Endothelial cell of umbilical vein (primary cell): ENCODE measurements at regions not wholly inside any gene's neighbourhood (a gene's known extent, or its start where the extent isn't known, plus 50 kb on each side); places are given as distances from the start of the nearest gene placed in this dataset.

Experiments
- BruUV-seq: library from RNA; stranded (reverse); fragments of 400-500 nt; replicated peaks from 2 replicates; lab custom pipeline; 2021; lab: Mats Ljungman, UMichigan
- CTCF ChIA-PET: fragments of 300-600, 350-600 bp; sonication (Branson Sonifier 250); formaldehyde crosslinking; loops from one replicate; lab custom pipeline; 2021; ENCODE audit warnings: antibody characterized with exemption, inconsistent platforms; lab: Charles Lee
- POLR2A ChIA-PET: fragments of 300-600, 350-600 bp; sonication (Branson Sonifier 250); formaldehyde crosslinking; loops from one replicate; lab custom pipeline; 2021; ENCODE audit warnings: antibody characterized with exemption, inconsistent platforms; lab: Charles Lee
- DNase-seq: peaks from one replicate; pipeline ENCODE4 v3.0.0-alpha.2; 2011; ENCODE audit warnings: low read depth, low spot score
- FAIRE-seq: peaks from 2 replicates; lab custom pipeline; 2011; peaks lifted over from hg19 to GRCh38; lab: Jason Lieb, UNC
- H2AFZ ChIP-seq: 2 replicates; pipeline ENCODE4 v1.6.0; 2012; ENCODE audit warnings: low read depth, low read length, control low read depth, inconsistent platforms
- H3K27ac ChIP-seq: 2 replicates; pipeline ENCODE4 v1.5.1; 2011; ENCODE audit warnings: low read depth, mild to moderate bottlenecking, control low read depth, low read length, moderate library complexity; ENCODE audit not compliant: insufficient read depth
- H3K27me3 ChIP-seq, 2 experiments: 2 replicates each; pipeline versions ENCODE4 v1.6.0 to v1.6.1; 2011; ENCODE audit warnings: low read length in 2 of 2, mixed read lengths in 1 of 2; ENCODE audit not compliant: control insufficient read depth in 2 of 2, insufficient read depth in 2 of 2
- H3K36me3 ChIP-seq, 2 experiments: 2 replicates in 1 of 2; 3 replicates in 1 of 2; pipeline ENCODE4 v1.5.1; 2011; ENCODE audit warnings: low read length in 2 of 2, mild to moderate bottlenecking in 1 of 2, moderate library complexity in 1 of 2; ENCODE audit not compliant: control insufficient read depth in 2 of 2, insufficient read depth in 2 of 2; ENCODE audit errors: extremely low read depth in 1 of 2
- H3K4me1 ChIP-seq: 3 replicates; pipeline ENCODE4 v1.5.1; 2011; ENCODE audit warnings: mild to moderate bottlenecking, low read length; ENCODE audit not compliant: control insufficient read depth, insufficient read depth; ENCODE audit errors: extremely low read depth
- H3K4me2 ChIP-seq: 2 replicates; pipeline ENCODE4 v1.6.1; 2011; ENCODE audit warnings: low read length, control low read depth, mixed read lengths; ENCODE audit not compliant: insufficient read depth
- H3K4me3 ChIP-seq, 3 experiments: fragments of 200-600 bp in 1 of 3; sonication (generic), shearing (Covaris generic) in 1 of 3; replicated peaks in 1 of 3; 2 replicates each; pipeline ENCODE4 v1.5.1; 2011 to 2016; ENCODE audit warnings: control low read depth in 3 of 3, low read length in 3 of 3, mild to moderate bottlenecking in 2 of 3, inconsistent platforms in 1 of 3, low read depth in 1 of 3, moderate library complexity in 1 of 3; ENCODE audit not compliant: insufficient read depth in 1 of 3
- H3K79me2 ChIP-seq: 2 replicates; pipeline ENCODE4 v1.6.0; 2012; ENCODE audit warnings: low read length, inconsistent platforms; ENCODE audit not compliant: control insufficient read depth, insufficient read depth
- H3K9ac ChIP-seq: replicated peaks from 2 replicates; pipeline ENCODE3; 2011; ENCODE audit warnings: low read length, control low read depth; ENCODE audit not compliant: insufficient read depth; ENCODE audit errors: extremely low read depth
- H3K9me1 ChIP-seq: replicated peaks from 3 replicates; pipeline ENCODE4 v1.6.0; 2011; ENCODE audit warnings: mild to moderate bottlenecking, low read length; ENCODE audit not compliant: control insufficient read depth, insufficient read depth; ENCODE audit errors: extremely low read depth
- H3K9me3 ChIP-seq: replicated peaks from 2 replicates; pipeline ENCODE4 v1.5.1; 2012; ENCODE audit warnings: low read length, inconsistent platforms; ENCODE audit not compliant: control insufficient read depth, insufficient read depth
- H4K20me1 ChIP-seq: replicated peaks from 2 replicates; pipeline ENCODE3; 2011; ENCODE audit warnings: mild to moderate bottlenecking, low read length; ENCODE audit not compliant: control insufficient read depth, insufficient read depth; ENCODE audit errors: extremely low read depth
- CTCF ChIP-seq, 2 donors: IDR thresholded peaks; 1 replicate in 1 of 2; 2 replicates in 1 of 2; pipeline ENCODE4 v1.5.1; 2011; ENCODE audit warnings: low read length in 2 of 2, mild to moderate bottlenecking in 2 of 2, moderate library complexity in 2 of 2, control low read depth in 1 of 2, inconsistent platforms in 1 of 2, low read depth in 1 of 2; ENCODE audit not compliant: insufficient read depth in 1 of 2; ENCODE audit errors: extremely low read depth in 1 of 2
- EZH2 ChIP-seq: IDR thresholded peaks from 2 replicates; pipeline ENCODE4 v1.6.1; 2012; ENCODE audit warnings: borderline replicate concordance, low read depth, mild to moderate bottlenecking, moderate library complexity, low read length, inconsistent platforms; ENCODE audit not compliant: severe bottlenecking
- FOS ChIP-seq: IDR thresholded peaks from 2 replicates; pipeline ENCODE4 v1.6.1; 2011; ENCODE audit warnings: mild to moderate bottlenecking, low read length, moderate library complexity, borderline replicate concordance; ENCODE audit not compliant: insufficient read depth
- GATA2 ChIP-seq: IDR thresholded peaks from 2 replicates; pipeline ENCODE4 v1.7.0; 2011; ENCODE audit warnings: low read depth, mild to moderate bottlenecking, moderate library complexity, mixed read lengths, low read length; ENCODE audit not compliant: insufficient read length, insufficient read depth
- JUN ChIP-seq: IDR thresholded peaks from 2 replicates; pipeline ENCODE4 v1.6.1; 2011; ENCODE audit warnings: borderline replicate concordance, low read depth; ENCODE audit not compliant: insufficient read length, insufficient read depth
- MAX ChIP-seq: IDR thresholded peaks from 2 replicates; pipeline ENCODE4 v1.6.1; 2011; ENCODE audit not compliant: insufficient read depth, insufficient read length
- MYC ChIP-seq: IDR thresholded peaks from one replicate; pipeline ENCODE4 v1.6.1; 2011; ENCODE audit warnings: mild to moderate bottlenecking, low read depth, low read length
- POLR2A ChIP-seq: IDR thresholded peaks from 2 replicates; pipeline ENCODE4 v1.6.1; 2012; ENCODE audit warnings: low read depth, mild to moderate bottlenecking, control low read depth, low read length
- POLR2AphosphoS5 ChIP-seq: IDR thresholded peaks from 2 replicates; pipeline ENCODE4 v1.6.1; 2012; ENCODE audit warnings: low read depth, mild to moderate bottlenecking, control low read depth, low read length, moderate library complexity; ENCODE audit not compliant: insufficient read depth
- dilution Hi-C: fragments of 300-500 bp; cut with MboI; formaldehyde crosslinking; loops from one replicate; pipeline ENCODE4 v1.15.0; 2019; ENCODE audit warnings: low sequenced_read_pairs; ENCODE audit not compliant: extremely low pct_ligation_motif_present
- intact Hi-C: fragments of 100-400 bp; cut with micrococcal nuclease; formaldehyde crosslinking; loops from one replicate; pipeline ENCODE4 v1.10.0; 2022

DNA sequence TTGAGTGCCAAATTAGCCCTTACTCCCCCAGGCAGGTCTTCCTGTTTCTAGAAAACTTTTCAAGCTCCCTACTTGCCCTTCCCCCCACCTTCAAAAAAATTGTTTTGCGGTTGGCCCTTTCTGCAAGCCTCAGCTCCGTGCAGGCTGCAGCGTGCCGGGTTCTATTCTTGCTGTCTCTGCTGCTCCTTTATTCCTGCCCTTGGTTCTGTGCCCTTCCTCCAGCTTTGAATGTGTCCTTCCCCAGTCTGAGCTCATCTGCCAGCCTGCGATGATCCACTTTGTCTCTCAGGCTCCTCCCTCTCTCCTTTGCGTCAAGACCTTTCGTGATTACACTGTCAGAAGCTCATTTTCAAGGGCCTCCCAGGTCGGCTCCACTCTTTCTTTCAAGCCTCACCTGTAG is 98.6 kb downstream of the IRF2BPL start:
- FAIRE-seq (no peak), DNase-seq (no peak)
- no peaks in the 10 kb centered on the region for H3K9me1 ChIP-seq
- no peaks in the 10 kb centered on the region for H3K79me2 ChIP-seq
- no TSS peak for BruUV-seq
- no peak overlapping the region for H3K27ac ChIP-seq
- no peak overlapping the region for H3K4me2 ChIP-seq
- no peaks in the 10 kb centered on the region for H3K9me3 ChIP-seq
- POLR2A ChIA-PET, result interaction anchor here (0.6 kb wide), 1 partner anchor 18 kb away, joined by 11 read pairs; no protein-coding TSS in a partner anchor
- no peak overlapping the region for H2AFZ ChIP-seq
- no peaks in the 10 kb centered on the region for H3K36me3 ChIP-seq
- H3K9ac ChIP-seq, result no peak overlapping the region
- intact Hi-C loops, result no loop called here
- H4K20me1 ChIP-seq, result no peaks in the 10 kb centered on the region
- dilution Hi-C loops, result no loop called here
- no peak overlapping the region for H3K4me3 ChIP-seq
- no peaks in the 10 kb centered on the region for H3K27me3 ChIP-seq
- TF ChIP-seq MYC (no peak), MAX (no peak), EZH2 (no peak), GATA2 (no peak), POLR2AphosphoS5 (no peak), FOS (no peak), JUN (no peak), CTCF (IDR thresholded peaks at IDR 0.05; ENCODE audit: extremely low read depth in 1 of 2, insufficient read depth in 1 of 2, low read depth in 1 of 2, low read length in 2 of 2) (no peak), POLR2A (no peak)
- CTCF ChIA-PET, result interaction anchor here (1.0 to 1.3 kb wide), 2 partner anchors 16 to 18 kb away, joined by 4 read pairs; no protein-coding TSS in a partner anchor
- no peaks in the 10 kb centered on the region for H3K4me1 ChIP-seq
